ENCODE measurements at regions not wholly inside any gene's neighbourhood (a gene's known extent, or its start where the extent isn't known, plus 50 kb on each side); places are given as distances from the start of the nearest gene placed in this dataset.

DNA sequence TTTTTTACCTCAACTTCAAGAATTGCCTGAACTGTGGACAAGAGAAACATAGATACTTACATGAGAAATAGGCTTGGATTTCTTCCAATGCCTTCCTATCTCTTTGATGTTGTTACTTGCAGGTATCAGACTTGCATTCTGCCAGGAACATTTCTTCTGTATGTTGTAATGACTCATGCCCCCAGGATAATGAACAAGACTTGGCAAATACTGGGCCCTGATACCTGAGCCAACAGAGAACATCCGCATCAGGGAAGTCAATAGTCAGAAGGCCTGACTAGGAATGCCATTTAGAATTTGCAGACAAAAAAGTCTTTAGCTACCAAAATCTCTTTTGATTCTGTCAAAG, 273.7 kb upstream of the KIRREL3 start:
- Mint-ChIP-seq H3K27ac (ENCODE audit: unreplicated experiment) (no peak overlapping the region), H3K27me3 (ENCODE audit: unreplicated experiment) (no peaks in the 10 kb centered on the region), H3K36me3 (ENCODE audit: unreplicated experiment) (no peaks in the 10 kb centered on the region), H3K9me3 (ENCODE audit: unreplicated experiment) (no peaks in the 10 kb centered on the region), H3K4me1 (ENCODE audit: unreplicated experiment) (no peaks in the 10 kb centered on the region), H3K4me3 (ENCODE audit: unreplicated experiment) (no peak overlapping the region)
- TF ChIP-seq, protein P1, sequence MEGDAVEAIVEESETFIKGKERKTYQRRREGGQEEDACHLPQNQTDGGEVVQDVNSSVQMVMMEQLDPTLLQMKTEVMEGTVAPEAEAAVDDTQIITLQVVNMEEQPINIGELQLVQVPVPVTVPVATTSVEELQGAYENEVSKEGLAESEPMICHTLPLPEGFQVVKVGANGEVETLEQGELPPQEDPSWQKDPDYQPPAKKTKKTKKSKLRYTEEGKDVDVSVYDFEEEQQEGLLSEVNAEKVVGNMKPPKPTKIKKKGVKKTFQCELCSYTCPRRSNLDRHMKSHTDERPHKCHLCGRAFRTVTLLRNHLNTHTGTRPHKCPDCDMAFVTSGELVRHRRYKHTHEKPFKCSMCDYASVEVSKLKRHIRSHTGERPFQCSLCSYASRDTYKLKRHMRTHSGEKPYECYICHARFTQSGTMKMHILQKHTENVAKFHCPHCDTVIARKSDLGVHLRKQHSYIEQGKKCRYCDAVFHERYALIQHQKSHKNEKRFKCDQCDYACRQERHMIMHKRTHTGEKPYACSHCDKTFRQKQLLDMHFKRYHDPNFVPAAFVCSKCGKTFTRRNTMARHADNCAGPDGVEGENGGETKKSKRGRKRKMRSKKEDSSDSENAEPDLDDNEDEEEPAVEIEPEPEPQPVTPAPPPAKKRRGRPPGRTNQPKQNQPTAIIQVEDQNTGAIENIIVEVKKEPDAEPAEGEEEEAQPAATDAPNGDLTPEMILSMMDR (IDR thresholded peaks at IDR 0.05): no peak
- no peak for DNase-seq (ENCODE audit: extremely low spot score, unreplicated experiment)

- DNase-seq (ENCODE audit: extremely low spot score, unreplicated experiment): no peak
- no peaks in the 10 kb centered on the region for H3K9me3 Mint-ChIP-seq (ENCODE audit: unreplicated experiment)
- H3K27ac Mint-ChIP-seq (ENCODE audit: unreplicated experiment): no peak overlapping the region
- TF ChIP-seq, protein P1 (IDR thresholded peaks at IDR 0.05): no peak
- H3K27me3 Mint-ChIP-seq (ENCODE audit: unreplicated experiment): no peaks in the 10 kb centered on the region
- H3K4me1 Mint-ChIP-seq (ENCODE audit: unreplicated experiment): no peaks in the 10 kb centered on the region
- H3K4me3 Mint-ChIP-seq (ENCODE audit: unreplicated experiment): no peak overlapping the region
- H3K36me3 Mint-ChIP-seq (ENCODE audit: unreplicated experiment): no peaks in the 10 kb centered on the region
These were observed 273.2 kb upstream of the KIRREL3 start for GRCh38 chr11:127273593-127274327.

DNA sequence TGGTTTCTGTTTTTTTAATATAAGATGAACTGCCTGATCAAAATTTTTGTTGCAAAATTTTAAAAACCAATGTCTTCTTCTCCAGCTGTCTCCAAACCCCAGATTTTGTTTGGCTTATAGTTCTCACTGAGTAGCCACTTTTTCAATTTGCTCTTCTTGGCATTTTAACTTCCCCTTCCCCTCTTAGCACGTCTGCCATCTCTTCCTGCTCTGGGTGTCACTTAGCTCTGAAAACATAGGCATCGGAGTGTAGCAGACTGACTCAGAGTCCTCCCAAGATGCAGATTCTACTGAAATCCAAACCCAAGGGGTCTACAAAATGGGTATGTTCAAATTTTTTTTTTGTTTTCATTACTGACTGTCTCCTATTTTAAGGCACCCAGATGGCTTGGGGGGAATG, 270.3 kb upstream of the KIRREL3 start:
- no peak overlapping the region for H3K4me3 Mint-ChIP-seq (ENCODE audit: unreplicated experiment)
- TF ChIP-seq, protein P1 (IDR thresholded peaks at IDR 0.05): no peak
- no peaks in the 10 kb centered on the region for H3K36me3 Mint-ChIP-seq (ENCODE audit: unreplicated experiment)
- no peak for DNase-seq (ENCODE audit: extremely low spot score, unreplicated experiment)
- H3K4me1 Mint-ChIP-seq (ENCODE audit: unreplicated experiment): no peaks in the 10 kb centered on the region
- H3K9me3 Mint-ChIP-seq (ENCODE audit: unreplicated experiment): no peaks in the 10 kb centered on the region
- H3K27ac Mint-ChIP-seq (ENCODE audit: unreplicated experiment): no peak overlapping the region
- H3K27me3 Mint-ChIP-seq (ENCODE audit: unreplicated experiment): no peaks in the 10 kb centered on the region

DNA sequence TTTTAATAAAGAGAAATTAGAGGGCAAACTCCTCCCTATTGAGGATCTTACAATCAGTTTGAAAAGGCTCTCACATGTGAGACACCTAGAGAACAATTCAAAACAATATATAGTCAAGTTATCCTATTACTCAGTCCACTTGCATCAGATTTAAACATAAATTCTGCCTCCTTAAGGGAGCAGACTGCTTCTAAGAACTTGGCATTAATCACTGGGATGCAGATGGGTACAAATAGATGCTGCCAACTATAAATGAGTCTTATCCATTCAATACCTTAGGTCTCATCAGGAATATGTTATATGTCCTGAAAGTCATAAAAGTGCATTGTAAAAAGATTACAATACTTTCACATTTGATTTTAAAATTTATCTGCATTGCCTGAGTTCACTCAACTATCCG, 269.3 kb upstream of the KIRREL3 start:
- Mint-ChIP-seq H3K9me3 (ENCODE audit: unreplicated experiment) (no peaks in the 10 kb centered on the region), H3K4me3 (ENCODE audit: unreplicated experiment) (no peak overlapping the region), H3K27me3 (ENCODE audit: unreplicated experiment) (no peaks in the 10 kb centered on the region), H3K4me1 (ENCODE audit: unreplicated experiment) (no peaks in the 10 kb centered on the region), H3K36me3 (ENCODE audit: unreplicated experiment) (no peaks in the 10 kb centered on the region), H3K27ac (ENCODE audit: unreplicated experiment) (no peak overlapping the region)
- DNase-seq (ENCODE audit: extremely low spot score, unreplicated experiment): no peak
- TF ChIP-seq, protein P1 (IDR thresholded peaks at IDR 0.05): no peak

DNA sequence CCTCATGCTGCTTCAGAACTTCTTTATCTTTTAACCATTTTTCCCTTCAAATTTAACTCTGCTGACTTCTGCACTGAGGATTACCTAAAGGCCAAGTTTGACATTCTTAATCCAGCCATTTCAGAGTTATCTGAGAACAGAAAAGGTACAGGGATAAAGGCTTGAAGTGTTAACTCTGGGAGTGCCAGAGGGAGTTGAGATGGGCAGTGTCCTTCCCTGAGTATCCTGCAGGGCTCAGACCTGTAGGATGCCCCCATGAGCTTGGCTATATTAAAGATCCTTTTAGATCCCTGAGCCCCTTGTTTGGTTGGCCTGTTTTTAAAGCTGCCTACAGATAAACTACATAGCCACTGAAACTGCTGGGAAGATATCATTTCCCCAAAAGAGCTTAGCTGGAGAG, 268.4 kb upstream of the KIRREL3 start:
- no peak for DNase-seq (ENCODE audit: extremely low spot score, unreplicated experiment)
- Mint-ChIP-seq H3K9me3 (ENCODE audit: unreplicated experiment) (no peaks in the 10 kb centered on the region), H3K36me3 (ENCODE audit: unreplicated experiment) (no peaks in the 10 kb centered on the region), H3K4me3 (ENCODE audit: unreplicated experiment) (no peak overlapping the region), H3K4me1 (ENCODE audit: unreplicated experiment) (no peaks in the 10 kb centered on the region), H3K27me3 (ENCODE audit: unreplicated experiment) (no peaks in the 10 kb centered on the region), H3K27ac (ENCODE audit: unreplicated experiment) (no peak overlapping the region)
- TF ChIP-seq, protein P1 (IDR thresholded peaks at IDR 0.05): no peak

All from osteocyte (in vitro differentiated cells).